GM06990 (cell line): ENCODE measurements at regions not wholly inside any gene's neighbourhood (a gene's known extent, or its start where the extent isn't known, plus 50 kb on each side); places are given as distances from the start of the nearest gene placed in this dataset.
"Not testable (repeated sequence)": the region's sequence is repeated elsewhere in the genome, so short reads cannot be mapped to it uniquely, and the experiment has no call there.

ENCODE experiments used
- DNase-seq: peaks from one replicate; pipeline ENCODE4 v3.0.0-alpha.2; 2011; ENCODE audit not compliant: insufficient read length; ENCODE audit errors: extremely low read depth
- H3K27me3 ChIP-seq: replicated peaks from 2 replicates; pipeline ENCODE4 v1.6.0; 2011; ENCODE audit warnings: low read length; ENCODE audit not compliant: control insufficient read depth, insufficient read depth
- H3K36me3 ChIP-seq: 2 replicates; pipeline ENCODE4 v1.5.1; 2011; ENCODE audit warnings: low read length; ENCODE audit not compliant: control insufficient read depth, insufficient read depth
- H3K4me3 ChIP-seq: replicated peaks from 2 replicates; pipeline ENCODE4 v1.5.1; 2011; ENCODE audit warnings: low read depth, mild to moderate bottlenecking, control low read depth, low read length
- TF ChIP-seq, protein P1 (sequence below): IDR thresholded peaks from 2 replicates; pipeline ENCODE4 v1.5.1; 2011; ENCODE audit warnings: low read length, control low read depth, mild to moderate bottlenecking, inconsistent platforms; ENCODE audit not compliant: insufficient read depth, poor library complexity, severe bottlenecking

DNA sequence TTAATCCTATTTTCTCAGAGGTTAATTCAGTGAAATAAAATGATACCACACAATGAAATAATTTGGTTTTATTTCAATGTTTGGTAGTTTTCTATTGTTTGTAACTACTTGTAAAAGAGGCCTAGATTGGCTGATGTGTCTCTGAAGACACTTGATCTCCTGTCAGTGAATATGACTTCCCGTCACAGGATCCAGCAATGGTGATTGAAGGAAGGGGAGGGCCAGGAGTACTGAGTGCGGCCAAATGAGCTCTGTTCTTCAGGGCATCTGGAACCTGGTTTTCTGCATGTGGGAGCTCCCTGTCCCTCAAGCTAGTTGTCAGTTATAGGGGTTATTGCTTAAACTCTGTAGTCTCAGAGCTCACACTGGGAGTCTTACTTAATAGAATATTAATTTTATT lies 86.5 kb upstream of the OTUD4 start:
- no peak for DNase-seq
- TF ChIP-seq, protein P1, sequence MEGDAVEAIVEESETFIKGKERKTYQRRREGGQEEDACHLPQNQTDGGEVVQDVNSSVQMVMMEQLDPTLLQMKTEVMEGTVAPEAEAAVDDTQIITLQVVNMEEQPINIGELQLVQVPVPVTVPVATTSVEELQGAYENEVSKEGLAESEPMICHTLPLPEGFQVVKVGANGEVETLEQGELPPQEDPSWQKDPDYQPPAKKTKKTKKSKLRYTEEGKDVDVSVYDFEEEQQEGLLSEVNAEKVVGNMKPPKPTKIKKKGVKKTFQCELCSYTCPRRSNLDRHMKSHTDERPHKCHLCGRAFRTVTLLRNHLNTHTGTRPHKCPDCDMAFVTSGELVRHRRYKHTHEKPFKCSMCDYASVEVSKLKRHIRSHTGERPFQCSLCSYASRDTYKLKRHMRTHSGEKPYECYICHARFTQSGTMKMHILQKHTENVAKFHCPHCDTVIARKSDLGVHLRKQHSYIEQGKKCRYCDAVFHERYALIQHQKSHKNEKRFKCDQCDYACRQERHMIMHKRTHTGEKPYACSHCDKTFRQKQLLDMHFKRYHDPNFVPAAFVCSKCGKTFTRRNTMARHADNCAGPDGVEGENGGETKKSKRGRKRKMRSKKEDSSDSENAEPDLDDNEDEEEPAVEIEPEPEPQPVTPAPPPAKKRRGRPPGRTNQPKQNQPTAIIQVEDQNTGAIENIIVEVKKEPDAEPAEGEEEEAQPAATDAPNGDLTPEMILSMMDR, result no peak
- Histone ChIP-seq H3K27me3 (no peaks in the 10 kb centered on the region), H3K4me3 (no peak overlapping the region), H3K36me3 (no peaks in the 10 kb centered on the region)

DNA sequence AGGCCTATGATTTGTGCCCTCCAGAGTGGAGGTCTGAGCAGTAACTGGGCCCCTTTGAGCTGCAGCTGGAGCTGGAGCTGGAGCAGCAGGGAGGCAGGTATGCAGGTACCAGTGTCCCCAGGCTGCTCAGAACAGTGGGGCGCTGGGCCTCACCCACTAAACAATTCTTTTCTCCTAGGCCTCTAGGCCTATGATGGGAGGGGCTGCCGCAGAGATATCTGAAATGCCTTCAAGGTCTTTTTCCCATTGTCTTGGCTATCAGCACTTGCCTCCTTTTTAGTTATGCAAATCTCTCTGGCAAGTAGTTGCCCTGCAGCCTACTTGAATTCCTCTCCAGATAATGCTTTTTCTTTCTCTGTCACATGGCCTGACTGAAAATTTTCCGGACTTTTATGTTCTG lies 79.7 kb upstream of the OTUD4 start:
- no peak overlapping the region for H3K4me3 ChIP-seq
- TF ChIP-seq, protein P1, result no peak
- DNase-seq, result no peak
- no peaks in the 10 kb centered on the region for H3K27me3 ChIP-seq
- no peaks in the 10 kb centered on the region for H3K36me3 ChIP-seq

DNA sequence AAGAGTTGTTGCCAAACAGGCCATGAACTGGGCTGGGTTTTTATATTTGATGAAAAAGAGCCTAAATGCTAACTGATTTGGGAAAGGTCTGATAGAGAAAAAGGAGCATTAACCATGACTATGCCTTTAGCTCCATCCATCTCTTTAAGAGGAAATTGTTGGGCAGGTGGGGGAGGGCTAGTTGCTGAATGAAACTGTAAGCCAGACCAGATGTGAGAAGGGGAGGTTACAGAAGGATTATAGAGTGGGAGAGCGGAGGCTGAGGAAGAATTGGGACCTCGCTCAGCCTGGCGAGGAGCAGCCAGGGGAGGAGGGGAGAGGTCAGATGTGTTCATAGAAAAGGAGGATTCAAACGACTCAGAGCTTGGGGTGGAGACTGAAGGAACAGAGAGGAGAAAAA lies 74.9 kb upstream of the OTUD4 start:
- not testable (repeated sequence) for DNase-seq, H3K36me3 ChIP-seq, H3K4me3 ChIP-seq

DNA sequence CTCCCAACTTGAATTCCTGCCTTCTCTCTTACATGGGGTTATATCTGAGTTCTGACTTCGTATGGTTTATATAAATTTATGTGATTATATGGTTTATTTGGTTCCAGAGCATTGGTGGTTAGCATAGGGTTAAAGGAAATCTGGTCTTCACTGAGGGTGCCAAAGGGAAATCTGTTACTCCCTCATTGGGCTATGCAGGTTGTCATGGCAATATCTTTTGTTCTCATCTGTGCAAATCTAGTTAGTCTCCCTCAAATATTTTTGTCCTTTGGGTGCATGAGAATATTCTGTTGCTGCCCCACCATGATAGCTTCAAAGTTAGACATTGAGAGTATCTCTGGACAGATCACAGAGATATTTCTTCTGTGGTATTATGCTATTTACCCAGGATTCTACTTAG lies 71.8 kb upstream of the OTUD4 start:
- Histone ChIP-seq H3K36me3 (no peaks in the 10 kb centered on the region), H3K27me3 (no peaks in the 10 kb centered on the region), H3K4me3 (no peak overlapping the region)
- TF ChIP-seq, protein P1, result no peak
- no peak for DNase-seq

More for the DNA sequence above, 74.9 kb upstream of the OTUD4 start:
- H3K27me3 ChIP-seq, result not testable (repeated sequence)

DNA sequence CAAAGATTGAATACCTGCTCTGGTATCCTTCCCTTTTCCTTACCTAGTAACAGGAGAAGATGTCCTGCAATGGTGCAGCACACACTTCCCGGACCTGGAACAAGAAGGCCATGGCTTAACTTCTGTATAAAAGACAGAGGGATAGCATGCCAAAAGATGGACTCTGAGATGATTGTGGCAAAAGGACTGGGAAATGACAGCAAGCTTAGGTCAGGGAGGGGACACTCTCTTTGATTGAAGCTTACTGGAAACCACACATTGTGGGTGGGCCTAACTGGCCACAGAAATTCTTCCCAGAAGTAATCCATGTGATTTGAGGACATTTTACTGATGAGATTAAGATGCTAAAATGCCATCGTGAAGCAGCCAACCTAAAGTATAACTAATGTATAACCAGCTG lies 71.0 kb upstream of the OTUD4 start:
- H3K4me3 ChIP-seq, result no peak overlapping the region
- TF ChIP-seq, protein P1, result no peak
- no peaks in the 10 kb centered on the region for H3K36me3 ChIP-seq
- no peak for DNase-seq
- H3K27me3 ChIP-seq, result no peaks in the 10 kb centered on the region

DNA sequence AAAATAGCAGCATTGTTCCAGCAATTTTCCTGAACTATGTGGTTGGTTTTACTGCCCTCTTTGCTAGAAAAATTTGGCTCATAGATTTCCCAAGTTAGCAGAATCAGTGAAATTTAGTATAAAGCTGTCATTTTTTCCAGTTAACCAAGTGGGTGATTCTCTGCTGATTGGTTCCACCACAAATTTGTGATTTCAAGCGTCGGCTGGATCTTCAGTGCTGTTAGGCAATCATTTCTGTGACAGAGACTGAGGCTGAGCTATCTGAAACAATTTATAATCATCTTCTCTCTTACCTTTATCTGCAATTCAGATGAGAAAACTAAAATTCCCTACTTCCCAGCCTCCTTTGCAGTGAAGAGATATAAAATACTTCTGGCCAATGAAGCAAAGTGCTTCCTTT lies 68.6 kb upstream of the OTUD4 start:
- TF ChIP-seq, protein P1, result no peak
- DNase-seq, result no peak
- Histone ChIP-seq H3K36me3 (no peaks in the 10 kb centered on the region), H3K27me3 (no peaks in the 10 kb centered on the region; the same call in 1 of the 2 replicates), H3K4me3 (no peak overlapping the region)
